GM12875 (cell line): ENCODE measurements at regions not wholly inside any gene's neighbourhood (a gene's known extent, or its start where the extent isn't known, plus 50 kb on each side); places are given as distances from the start of the nearest gene placed in this dataset.

Experiments used
- H3K4me3 ChIP-seq: one replicate; pipeline ENCODE4 v1.5.1; 2011; ENCODE audit warnings: low read depth, low read length, control low read depth
- CTCF ChIP-seq: IDR thresholded peaks from 2 replicates; pipeline ENCODE4 v1.5.1; 2011; ENCODE audit warnings: low read depth, mild to moderate bottlenecking, control low read depth, inconsistent platforms, low read length, moderate library complexity, borderline replicate concordance; ENCODE audit not compliant: insufficient read depth

DNA sequence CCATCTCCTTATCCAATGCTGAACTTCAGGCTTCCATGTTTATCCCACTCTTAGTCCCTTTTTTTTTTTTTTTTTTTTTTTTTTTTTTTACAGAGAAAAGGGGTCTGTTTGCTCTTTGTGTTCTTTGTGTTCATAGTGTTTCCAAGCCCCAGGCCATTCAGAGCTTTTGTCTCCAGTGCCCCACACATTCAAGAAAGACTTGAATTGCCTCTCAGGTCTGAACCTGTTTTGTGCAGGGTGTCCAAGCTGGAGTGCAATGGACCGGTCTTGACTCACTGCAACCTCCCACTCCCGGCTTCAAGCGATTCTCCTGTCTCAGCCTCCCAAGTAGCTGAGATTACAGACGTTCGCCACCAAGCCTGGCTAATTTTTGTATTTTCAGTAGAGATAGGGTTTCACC, 191.2 kb downstream of the PALM2AKAP2 start:
- TF ChIP-seq CTCF = no peak
- no peak overlapping the region for H3K4me3 ChIP-seq

DNA sequence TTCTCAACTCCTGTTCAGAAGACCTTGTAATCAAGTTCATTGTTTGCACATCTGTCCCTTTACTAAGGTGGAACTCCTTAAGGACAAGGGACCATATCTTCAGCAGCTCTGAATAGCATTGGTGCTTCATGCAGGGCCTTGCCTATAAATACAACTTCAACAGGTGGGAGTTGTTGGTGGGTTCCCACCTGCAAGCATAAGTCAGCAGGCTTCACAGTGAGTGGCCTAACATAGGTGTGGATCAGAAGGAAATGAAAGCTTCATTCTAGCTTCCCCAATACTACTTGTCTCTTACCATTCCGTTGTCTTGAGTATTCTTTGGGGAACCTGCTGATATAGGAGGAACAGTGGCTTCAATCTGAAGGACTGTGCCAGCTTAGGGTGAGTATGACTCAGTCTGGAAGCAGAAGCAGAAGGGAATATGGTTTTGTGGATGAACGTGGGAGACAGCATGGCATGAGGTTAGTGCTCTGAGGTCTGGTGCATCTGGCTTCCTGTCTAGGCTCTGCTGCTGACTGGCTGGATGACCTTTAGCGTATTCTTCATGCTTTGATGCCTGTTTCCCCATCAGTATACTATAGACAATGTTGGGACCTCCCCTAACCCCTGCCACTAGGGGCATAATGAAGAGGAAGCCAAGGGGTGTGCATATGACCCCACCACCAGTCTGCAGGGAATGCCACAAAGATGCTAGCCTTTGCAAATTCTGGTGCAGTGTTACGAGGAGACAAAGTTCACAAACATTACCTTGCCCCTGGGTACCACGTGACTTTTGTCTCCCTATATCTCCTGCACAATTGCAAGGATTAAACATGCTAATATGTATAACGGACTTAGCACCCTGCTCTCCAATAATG, 192.3 kb downstream of the PALM2AKAP2 start:
- peak; percentile 58 for TF ChIP-seq CTCF
- H3K4me3 ChIP-seq = no peak overlapping the region

DNA sequence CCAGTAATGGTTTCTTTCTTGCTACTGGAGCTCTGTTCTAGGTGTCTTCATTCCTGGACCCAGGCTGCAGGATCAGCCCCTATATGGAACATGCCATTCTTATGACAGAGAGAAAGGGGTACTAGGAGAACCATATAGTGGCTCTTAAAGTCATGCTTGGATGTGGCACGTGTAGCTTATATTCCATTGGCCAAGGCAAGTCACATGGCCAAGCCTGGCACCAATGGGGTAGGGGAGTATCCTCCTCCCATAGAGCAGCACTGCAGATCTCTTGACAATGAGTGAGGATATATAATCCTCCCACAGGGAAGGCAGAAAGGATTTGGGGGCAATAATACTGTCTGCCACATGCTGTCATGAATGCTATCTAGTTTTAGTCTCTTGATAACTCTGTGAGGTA, 193.3 kb downstream of the PALM2AKAP2 start:
- no peak for TF ChIP-seq CTCF
- no peak overlapping the region for H3K4me3 ChIP-seq

- H3K4me3 ChIP-seq = no peak overlapping the region
- TF ChIP-seq CTCF = no peak
Observed at GRCh38 chr9:109974143-109974917, 194.3 kb downstream of the PALM2AKAP2 start.

GRCh38 chr9:109974918-109975276, 194.9 kb downstream of the PALM2AKAP2 start:
- H3K4me3 ChIP-seq = no peak overlapping the region
- no peak for TF ChIP-seq CTCF

DNA sequence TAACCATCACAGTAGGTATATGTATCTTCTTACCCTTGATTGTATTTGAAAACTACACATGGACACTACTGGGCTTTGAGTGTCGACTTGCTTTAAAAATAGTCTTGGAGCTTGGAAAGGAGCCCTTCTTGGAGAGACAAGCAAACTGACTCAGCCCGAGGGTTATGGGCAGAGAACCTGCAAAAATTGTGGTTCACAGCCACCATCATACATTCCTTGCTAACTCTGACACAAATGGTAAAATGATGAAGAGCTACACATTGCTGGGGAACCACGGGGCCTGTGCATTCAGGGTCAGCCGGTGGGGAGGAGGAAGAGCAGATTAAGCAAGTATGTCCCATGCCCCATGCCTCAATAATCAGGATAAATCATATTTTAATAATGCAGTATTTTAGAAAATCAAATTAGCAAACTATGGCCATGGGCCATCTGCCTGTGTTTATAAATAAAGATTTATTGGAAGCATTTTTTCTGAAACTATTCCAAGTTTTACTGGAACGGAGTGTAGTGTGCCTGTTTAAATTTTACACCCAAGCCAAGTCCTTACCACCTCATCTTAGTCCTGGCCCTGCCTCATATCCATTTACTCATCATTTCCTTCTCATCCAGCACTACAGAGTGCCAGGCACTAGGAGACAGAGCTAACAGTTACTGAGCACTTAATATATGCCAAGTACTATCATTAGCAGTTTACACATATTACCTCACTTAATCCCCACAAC, 195.7 kb downstream of the PALM2AKAP2 start:
- H3K4me3 ChIP-seq = no peak overlapping the region
- no peak for TF ChIP-seq CTCF
